ENCODE measurements at regions not wholly inside any gene's neighbourhood (a gene's known extent, or its start where the extent isn't known, plus 50 kb on each side); places are given as distances from the start of the nearest gene placed in this dataset.
"Not testable (repeated sequence)": the region's sequence is repeated elsewhere in the genome, so short reads cannot be mapped to it uniquely, and the experiment has no call there.

GRCh38 chr6:132198040-132198439, 203.2 kb downstream of the MOXD1 start:
- no peak for DNase-seq

DNA sequence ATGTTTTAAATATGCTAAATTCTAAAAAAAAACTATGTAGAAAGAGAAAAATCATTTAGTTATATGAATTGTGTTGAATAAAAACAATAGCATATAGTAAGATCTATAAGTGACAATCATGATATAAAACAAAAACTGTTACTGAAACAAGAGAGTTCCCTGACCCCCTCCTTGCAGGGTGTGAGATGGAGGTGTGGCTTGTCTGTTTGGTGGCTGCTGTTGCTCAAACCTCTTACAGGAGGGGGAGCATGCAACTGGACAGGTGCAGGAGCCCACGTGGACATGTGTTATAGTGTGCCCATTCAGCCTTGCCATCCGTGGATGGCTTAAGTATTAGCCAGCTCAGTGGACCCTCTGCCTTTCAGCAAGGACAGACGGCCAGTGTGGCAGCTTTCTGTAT, 206.7 kb downstream of the MOXD1 start:
- no peak for DNase-seq

DNA sequence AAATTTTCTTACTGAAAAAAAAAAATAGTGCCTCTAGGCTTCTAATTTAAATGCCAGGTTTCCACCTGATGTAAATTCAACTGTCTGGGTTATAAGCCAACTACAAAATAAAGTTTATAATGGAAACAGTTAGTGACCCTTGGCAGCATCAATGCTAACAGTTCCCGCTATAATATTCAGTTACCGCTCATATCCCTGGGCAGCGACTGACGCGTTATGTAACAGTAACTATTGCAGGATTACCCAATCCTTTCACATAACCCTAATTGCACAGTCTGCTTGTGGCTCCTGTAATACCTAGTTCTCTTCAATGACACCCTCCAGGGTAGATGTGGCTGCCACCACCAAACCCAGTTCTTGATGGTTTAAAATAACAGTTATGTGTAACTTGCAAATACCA, 208.6 kb downstream of the MOXD1 start:
- no peak for DNase-seq

DNA sequence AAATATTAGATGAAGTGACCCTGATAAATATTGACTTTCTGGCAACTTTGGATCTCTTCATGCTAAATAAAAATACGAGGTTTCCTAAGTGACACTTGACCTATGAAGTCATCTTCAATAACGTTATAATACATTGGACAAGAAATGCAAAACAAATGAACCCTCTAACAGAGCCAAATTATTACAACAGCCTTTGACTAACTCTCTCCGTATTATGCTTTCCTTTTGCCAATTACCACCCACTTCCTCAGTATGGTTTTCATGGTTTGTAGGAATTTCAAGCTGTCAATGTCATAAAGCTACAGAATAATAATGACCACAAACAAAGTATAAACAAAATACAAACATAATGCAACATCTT, 210.5 kb downstream of the MOXD1 start:
- no peak for DNase-seq

DNA sequence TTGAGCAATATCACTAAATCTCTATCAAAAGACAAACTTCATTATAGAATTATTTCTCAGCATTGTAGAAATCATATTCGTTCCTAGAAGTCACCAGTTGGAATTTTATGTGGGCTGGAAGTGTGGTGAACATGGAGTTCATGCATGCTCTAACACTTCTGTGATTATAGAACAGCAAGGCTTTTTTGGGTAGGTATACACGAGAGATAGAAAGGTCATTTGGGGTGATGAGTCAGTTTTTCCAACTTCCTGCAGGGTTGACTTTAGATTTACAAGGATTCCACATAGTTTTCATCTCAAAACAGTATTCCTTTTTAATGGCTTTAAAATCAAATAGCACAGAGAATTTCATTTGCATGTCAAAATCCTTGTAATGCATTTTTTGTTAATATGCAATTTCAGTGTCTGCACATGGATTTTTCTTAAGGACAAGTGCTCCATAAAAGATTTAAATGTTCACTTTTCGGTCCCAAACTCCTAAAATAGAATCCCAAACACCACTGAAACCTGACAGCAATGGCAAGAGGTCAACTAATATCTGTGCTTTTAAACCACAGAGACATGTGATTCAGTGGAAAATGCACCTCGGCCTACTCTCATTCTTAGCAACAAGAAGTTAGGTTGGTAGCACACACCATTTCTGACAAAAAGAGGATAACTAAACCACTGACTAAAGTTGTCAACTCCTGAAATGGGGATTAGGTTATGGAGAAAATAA, 211.0 kb downstream of the MOXD1 start:
- no peak for DNase-seq

DNA sequence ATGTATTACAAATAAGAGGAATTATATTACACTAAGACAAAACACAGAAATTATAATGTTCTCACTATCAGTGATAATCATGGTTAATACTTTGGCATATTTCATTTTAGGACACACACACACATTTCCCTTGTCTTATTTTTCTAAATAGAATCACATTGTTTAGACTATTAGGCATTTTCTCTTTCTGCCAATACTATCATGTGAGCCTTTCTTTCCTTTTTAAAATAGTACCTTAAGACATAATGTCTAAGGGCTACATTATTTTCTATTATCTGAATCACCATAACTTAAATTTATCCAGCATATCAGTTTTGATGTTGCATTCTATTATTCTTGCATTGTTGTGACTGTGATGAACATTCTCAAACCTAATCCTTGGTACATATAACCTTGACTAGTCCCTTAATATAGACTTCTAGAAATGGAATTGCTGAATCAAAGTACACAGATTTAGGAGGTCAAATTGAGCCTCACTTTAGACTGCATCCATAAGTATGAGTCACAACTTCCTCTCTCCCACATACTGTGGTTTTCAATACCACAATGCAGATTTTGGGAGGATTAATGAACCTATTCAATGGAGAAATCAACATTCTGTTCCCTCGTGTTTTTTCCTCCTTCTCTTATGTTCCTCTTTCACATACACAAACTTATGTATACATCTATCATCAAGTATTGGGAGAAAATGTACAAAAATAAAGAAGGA, 212.6 kb downstream of the MOXD1 start:
- DNase-seq = no peak

GRCh38 chr6:132187816-132188215, 213.5 kb downstream of the MOXD1 start:
- DNase-seq = no peak

DNA sequence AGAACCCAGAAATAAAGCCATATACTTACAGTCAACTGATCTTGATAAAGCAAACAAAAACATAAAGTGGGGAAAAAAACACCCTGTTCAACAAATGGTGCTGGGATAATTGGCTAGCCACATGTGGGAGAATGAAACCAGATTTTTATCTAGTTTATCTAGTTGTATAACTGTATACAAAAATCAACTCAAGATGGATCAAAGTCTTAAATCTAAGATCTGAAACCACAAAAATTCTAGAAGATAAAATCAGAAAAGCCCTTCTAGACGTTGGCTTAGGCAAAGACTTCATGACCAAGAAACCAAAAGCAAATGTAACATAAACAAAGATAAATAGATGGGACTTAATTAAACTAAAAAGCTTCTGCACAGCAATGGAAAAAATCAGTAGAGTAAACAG, 216.3 kb downstream of the MOXD1 start:
- DNase-seq = not testable (repeated sequence)

GRCh38 chr6:132179955-132180354, 221.3 kb downstream of the MOXD1 start:
- no peak for DNase-seq

DNA sequence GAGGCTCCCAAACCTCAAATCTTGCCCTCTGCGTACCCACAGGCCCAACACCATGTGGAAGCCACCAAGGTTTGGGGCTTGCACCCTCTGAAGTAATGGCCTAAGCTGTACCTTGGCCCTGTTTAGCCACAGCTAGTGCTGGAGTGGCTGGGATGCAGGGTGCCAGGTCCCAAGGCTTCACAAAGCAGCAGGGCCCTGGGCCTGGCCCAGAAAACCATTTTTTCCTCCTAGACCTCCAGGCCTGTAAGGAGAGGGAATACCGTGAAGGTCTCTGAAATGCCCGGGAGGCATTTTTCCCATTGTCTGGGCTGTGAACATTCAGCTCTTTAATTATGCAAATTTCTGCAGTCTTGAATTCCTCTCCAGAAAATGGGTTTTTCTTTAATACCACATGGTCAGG, 223.7 kb upstream of the CCN2 start:
- DNase-seq = no peak

- DNase-seq = no peak
Measured at GRCh38 chr6:132168961-132169360, 217.8 kb upstream of the CCN2 start.

DNA sequence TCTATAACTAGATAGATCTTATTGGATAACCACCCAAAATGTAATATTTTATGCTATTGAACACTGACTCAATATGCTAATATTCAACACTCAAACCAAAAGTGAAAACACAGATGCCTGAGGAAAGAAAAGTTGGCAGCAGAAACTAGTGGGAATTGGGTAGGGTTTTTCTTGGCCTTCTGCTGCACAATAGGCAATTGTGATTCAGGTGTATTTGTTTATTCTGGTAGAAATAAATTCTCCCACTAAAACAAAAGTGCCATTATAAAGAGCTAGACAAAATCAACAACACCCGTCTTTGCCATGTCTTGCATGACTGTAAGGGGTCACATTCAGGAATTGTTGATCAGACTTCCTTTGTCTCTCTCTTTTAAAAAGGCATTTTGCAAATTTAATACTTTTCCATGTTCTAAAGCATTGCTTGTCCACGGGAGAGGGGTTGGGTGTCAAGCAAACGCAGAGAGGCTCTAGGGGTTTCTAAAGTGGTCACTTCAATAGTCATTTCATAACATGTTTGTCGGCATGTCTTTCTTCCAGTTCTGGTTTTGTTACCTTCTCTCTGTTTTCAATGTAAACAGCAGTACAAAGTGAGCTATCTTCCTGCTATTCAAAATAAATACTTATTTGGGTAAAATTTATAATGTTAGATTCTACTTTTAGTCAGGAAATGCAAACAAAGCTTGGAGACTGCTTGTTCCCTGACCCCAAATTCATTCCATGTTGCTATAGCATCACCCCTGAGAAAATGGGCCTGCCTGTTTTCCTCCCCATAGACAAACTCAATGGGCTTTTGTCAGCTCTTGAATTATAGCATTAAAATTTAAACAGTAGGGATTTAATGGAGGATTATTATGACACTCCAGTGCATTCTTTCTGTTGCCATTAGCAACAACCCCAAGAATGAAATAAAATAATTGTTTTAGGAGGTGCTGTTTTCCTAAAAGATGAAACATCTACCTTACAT, 217.0 kb upstream of the CCN2 start:
- no peak for DNase-seq

DNA sequence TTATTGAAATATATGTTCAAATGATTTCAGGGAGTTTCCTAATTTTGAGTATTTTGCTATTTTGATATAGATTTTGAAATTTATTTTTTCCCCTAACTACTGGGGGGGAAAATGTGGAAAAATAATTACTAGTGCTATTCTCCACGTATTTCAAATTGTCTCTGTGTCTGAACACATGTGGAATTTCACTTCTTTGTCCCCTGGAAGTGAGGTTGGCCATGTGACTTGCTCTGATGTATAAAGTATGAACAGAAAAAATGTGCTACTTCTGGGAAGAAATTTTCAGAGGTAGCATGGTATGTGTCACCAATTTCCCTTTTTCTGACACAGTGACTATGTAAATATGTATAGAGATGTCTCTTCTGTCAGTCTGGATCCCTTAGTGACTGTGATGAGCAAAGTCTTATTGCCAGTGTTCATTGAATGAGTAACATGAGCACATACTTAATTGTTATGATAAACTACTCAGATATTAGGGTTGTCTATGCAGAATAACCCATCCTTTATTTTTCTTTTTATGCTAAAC, 215.4 kb upstream of the CCN2 start:
- DNase-seq = no peak

DNA sequence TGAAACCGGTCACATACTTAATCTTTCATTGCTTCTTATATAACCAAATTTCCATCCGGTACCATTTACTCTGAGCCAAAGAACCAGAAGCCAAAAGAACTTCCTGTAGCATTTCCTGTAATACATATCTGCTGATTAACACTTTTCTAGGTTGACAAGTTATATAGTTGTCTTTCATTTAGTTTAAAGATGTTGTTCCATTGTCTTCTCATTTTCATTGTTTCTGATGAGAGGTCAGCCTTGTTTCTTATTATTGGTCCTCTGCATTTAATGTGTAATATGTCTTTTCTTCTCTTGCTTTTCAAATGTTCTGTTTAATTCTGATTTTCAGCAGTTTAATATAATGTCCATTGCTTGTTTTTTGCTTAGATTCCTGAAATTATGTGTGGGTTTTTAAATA, 214.5 kb upstream of the CCN2 start:
- no peak for DNase-seq

GRCh38 chr6:132161283-132161682, 210.1 kb upstream of the CCN2 start:
- DNase-seq = no peak

DNA sequence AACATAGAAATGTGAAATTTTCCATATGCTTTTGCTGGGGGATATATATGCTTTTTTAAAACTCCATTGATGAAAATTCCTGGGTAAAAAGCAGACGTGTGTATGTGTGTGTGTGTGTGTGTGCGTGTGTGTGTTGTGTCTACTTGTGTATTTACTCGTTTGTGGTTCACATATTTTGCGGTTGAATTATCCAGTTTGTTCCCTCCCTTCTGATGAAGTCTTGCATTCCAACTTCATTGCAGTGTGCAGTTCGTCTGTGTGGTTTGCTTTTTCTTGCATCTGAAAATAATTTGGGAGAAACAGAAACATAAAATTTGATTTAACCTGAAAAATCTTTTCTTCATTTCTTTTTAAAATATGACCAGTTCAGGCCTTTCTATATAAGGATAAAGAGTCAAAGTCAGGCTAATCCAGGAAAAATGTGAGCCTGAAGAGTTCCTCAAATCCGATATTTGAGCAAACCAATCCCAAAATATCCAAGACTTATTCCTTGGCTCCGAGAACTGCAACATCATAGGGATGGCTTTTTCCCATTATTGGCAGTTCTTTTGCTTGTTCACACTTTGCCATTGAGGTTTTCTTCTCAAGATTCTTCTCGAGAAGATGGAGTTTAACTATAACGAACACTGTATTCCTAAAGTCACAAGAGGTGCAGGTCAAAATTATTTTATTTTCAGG, 202.2 kb upstream of the CCN2 start:
- no peak for DNase-seq

DNA sequence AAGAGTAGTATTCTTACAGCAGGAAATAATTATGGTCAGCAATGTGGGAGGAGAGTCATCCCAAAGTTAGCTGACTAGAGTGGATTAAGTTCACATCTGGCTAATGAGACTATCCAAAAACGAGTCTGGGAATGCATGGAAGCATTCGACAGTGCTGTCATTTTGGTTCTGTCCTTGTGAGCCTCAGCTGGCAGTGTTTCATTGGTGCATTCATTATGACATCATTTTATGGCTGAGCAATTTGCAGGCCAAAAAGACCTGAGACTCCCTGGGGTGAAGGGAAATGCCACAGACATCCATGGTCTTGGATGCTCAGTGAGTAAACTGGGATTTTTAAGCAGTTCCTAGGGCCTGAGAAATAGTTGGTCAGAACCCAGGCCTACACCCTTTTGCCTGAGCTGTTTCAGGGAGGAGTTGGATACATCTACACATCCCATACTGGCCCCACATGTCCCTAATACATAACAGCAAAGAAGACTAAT, 196.4 kb upstream of the CCN2 start:
- DNase-seq = no peak

DNA sequence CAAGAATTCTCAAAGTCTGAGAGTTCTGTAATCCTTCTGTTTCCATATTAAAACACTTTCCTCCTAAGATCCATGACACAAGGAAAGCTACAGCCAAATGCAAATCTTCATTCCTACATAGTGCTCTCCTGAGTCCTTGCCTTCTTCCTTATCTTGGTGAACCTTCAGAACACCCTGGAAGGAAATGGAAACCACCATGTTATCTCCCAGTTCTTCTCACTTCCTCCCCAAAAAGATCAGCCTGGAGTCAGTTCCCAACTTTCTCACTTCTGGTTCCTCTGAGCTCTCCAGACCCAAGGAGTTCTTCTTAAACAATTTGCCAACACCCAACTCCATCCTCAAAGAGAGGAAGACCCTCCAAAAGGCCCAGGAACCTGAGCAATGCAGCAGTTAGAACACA, 193.3 kb upstream of the CCN2 start:
- no peak for DNase-seq

DNA sequence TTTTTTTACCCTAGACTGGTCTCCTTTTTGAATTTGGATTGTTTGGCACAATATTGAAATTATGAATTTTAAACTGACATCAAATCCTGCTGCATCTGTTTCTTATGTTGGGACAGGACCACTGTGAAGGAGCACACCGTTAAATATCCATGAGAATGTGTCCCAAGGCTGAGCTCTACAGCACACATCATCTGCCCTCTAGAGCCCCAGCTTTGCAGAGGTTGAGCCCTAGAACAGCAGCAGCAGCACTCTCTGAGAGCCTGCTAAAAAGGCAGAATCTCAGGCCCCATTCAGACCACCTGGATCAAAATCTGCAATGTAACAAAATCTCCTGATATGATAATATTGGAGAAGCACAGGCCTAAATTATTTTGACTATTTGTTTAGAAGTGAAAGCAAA, 192.1 kb upstream of the CCN2 start:
- no peak for DNase-seq

DNA sequence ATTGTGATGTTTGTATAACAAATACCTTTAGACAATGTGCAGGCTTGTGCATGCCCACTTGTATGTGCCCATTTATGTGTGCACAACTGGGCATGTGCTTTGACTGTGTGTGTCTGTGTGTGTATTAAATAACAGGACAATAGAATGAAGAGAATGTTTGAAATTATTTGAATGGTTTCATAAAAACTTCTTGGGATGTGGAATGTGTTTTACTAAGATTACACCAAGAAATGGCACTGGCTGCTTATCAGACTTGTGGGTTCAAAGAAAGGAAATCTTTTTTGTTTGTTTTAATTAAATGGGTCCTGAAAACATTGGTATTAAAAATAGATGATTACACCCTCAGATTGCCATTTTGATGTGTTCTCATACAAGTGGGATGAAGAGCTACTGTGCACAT, 191.6 kb upstream of the CCN2 start:
- no peak for DNase-seq

GRCh38 chr6:132142308-132142707, 191.1 kb upstream of the CCN2 start:
- no peak for DNase-seq

DNA sequence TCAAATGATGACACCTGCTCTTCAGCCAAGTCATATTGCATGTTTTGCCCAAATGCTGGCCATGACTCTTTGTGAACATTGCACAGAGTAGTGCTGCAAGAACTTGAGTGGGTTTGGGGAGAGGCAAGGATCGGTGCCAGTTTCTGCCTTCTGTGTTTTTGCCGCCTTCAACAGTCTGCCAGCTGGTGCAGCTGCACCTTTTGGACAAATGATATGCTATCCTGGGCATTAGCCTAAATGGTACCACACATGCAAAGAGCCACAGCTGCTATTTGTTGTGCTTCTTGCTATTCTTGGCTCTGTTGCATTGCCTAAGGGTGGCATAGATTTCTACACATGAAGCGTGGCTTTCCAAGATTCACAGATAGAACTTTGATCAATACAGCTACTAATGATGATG, 189.0 kb upstream of the CCN2 start:
- no peak for DNase-seq

DNA sequence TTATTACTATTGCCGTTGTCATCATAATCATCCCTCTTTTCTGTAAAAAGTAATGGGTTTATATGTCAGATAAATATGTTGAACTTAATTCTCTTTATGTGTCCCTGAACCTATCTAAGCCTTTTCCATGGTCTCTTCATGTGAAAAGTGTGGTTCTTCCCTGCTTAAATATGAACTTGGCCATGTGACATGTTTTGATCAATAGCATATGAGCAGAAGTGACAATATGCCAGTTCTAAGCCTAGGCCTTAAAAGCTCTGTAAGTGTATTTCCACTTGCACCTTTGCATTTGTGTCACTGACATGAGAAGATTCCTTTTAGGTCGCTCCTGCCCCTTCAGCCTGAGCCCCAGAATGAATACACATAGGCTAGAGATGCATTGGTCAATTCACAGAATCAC, 188.4 kb upstream of the CCN2 start:
- no peak for DNase-seq
